HG03060 (cell line): ENCODE measurements at regions not wholly inside any gene's neighbourhood (a gene's known extent, or its start where the extent isn't known, plus 50 kb on each side); places are given as distances from the start of the nearest gene placed in this dataset.
"Not testable (repeated sequence)": the region's sequence is repeated elsewhere in the genome, so short reads cannot be mapped to it uniquely, and the experiment has no call there.

ENCODE experiments used
- ATAC-seq: cut with Tn5 transposase; IDR thresholded peaks from one replicate; pipeline ENCODE4 v1.9.1; 2021; ENCODE audit warnings: low read depth, moderate number of reproducible peaks; ENCODE audit not compliant: unreplicated experiment

DNA sequence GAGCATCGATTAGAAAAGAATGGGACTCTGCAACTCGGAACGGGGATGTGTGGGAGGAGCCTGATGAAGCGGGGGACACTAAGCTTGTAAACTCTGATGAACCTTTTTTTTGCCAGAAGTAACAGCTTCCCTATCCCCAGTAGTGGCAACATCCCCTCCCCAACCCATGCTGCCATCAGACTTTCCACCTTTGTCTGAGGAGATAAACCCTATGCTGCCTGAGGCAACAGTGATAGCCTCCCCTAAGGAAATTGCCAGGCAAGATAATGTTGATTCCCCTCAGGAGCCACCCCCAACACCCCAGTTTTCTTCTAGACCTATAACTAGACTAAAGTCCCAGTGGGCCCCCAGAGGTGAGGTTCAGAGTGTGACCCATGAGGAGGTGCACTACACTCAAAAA lies 173.7 kb downstream of the AKR1D1 start:
- no peak for ATAC-seq

DNA sequence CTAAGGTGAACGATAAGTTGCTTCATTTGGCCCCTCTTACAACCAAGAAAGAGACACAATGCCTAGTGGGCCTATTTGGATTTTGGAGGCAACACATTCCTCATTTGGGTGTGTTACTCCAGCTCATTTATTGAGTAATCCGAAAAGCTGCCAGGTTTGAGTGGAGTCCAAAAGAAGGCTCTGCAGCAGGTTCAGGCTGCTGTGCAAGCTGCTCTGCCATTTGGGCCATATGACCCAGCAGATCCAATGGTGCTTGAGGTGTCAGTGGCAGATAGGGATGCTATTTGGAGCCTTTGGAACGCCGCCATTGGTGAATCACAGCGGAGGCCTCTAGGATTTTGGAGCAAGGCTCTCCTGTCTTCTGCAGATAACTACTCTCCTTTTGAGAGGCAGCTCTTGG lies 176.4 kb downstream of the AKR1D1 start:
- not testable (repeated sequence) for ATAC-seq

DNA sequence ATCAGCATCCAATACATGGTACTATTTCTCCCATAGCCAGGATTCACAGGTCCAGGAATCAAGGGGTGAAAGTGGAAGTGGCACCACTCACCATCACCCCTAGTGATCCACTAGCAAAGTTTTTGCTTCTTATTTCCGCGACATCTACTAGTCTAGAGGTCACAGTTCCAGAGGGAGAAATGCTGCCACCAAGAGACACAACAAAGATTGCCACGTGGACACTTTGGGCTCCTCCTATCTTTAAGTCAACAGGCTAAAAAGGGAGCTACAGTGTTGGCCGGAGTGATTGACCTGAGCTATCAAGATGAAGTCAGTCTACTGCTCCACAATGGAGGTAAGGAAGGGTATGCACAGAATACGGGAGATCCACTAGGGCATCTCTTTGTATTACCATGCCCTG lies 178.2 kb downstream of the AKR1D1 start:
- ATAC-seq = no peak

DNA sequence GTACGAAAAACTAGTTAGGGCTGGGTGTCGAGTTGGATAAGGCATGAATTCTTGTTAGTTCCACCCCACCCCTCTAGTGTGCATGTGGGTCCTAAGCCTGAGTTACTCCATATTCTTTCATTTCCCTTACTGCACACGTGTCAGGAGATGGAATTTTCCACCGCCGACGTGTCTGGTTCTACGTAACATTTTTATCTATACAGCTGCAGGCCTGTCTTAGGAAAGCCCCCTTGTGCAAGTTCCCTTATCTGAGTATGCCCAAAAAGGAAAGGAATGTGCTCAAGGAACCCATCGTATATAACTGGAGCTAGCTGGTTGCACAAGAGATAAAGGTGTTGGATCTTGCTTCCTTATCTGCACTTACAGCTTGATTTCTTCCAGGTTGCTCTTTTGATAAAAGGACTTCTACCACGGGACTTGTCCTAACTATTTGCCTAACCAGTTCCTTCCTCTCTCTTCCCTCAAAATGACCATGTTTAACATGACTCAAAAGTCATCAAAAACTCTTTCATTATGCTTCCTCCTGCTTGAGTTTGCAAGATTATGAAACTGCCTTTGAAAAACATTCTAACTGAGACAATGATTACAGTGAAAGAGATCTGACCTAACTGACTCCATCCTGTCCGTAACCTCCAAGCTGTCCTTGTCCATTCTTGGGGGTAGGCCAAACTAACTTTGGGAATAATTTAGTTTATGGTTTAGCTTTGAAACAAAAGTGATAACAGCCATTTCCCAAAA lies 181.4 kb downstream of the AKR1D1 start:
- no peak for ATAC-seq

DNA sequence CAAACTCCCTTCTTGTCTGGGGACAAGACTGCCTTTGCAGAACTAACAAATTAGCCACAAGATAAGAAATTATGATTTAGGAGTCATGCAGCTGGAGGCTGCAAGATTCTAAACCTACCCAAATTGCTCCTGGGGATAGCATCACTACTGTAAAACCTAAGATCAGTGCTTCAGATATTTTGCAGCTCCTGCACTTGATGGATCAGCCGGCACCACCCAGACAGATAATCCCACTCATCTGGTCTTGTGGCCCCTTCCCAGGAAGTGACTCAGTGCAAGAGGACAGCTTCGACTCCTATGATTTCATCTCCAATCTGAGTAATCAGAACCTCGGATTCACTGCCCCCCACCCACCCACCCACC lies 181.9 kb downstream of the AKR1D1 start:
- ATAC-seq = no peak

DNA sequence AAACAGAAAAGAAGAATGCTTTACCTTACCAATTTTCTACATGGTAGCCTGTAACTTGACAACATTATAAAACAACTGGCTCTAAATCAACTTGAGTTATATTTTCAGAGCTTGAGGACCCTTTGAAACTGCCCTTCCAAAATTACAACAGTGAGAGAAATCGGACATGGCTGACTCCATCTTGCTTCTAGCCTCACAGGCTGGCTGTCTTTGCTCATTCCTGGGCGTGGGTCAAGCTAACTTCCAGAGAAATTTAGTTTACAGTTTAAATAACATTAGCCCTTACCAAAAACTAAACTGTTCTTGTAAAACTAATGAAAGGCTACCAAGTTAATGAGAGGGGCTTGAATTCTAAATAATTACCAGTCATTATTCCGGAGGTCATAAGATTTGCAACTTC lies 183.4 kb downstream of the AKR1D1 start:
- no peak for ATAC-seq

DNA sequence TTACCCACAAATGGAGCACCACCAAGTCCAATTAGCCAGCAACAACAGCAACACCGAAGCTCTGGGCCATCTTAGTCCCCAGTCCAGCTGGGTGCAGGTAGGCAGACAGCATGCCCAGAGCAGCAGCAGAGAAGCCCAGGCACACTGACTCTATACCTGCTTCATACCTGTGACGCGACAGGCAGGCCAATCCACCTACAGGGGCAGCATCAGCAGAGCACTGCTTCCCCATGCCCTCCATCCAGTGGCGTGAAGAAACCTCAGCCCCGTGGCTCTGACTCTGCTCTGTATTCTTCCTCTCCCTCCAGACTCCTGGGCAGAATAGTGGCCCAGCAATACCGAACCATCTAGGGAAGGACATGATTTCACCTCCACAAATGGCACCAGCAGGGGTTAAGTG lies 191.7 kb downstream of the AKR1D1 start:
- no peak for ATAC-seq

DNA sequence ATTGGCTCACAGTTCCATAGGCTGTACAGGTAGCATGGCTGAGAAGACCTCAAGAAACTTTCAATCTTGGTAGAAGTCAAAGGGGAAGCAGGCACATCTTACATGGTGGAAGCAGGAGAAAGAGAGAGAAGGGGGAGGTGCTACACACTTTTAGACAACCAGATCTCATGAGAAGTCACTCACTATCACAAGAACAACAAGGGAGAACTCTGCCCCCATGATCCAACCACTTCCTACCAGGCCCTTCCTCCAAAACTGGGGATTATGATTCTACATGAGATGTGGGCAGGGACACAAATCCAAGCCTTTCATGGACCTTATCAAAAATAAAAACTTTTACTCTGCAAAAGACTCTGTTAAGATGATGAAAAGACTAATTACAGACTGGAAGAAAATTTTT lies 183.2 kb upstream of the TRIM24 start:
- no peak for ATAC-seq

DNA sequence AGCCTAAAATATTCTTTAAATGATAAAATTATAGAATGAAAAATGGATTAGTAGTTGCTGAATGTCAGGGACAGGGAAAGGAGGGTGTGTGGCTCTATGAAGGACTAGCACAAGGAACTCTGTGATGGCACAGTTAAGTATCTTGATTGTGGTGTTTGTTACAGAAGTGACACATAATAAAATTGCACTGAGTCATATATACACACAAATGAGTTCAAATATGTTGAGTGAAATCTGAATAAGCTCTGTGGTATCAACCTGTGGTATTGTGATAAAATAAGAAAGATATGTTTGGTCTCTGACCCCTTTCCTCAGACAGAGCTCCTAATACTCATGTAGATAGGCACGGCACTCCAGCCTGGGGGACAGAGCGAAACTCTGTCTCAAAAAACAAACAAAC lies 181.5 kb upstream of the TRIM24 start:
- ATAC-seq = no peak

DNA sequence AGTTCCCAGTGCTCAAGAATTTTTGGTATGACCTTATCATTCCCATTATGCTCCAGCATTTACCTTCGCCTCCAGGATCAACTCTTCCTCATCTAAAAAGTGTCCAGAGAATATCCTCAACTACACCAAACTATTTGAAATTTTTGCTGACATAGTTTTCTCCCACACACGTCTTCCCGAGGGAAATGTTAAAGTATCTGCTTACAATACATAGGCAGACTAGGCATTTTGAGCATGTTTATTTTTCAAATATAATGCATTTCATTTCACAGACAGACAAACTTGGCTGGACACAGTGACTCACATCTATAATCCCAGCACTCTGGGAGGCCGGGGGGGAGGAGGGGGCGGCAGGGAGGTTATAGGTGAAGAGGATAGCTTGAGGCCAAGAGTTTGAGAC lies 177.1 kb upstream of the TRIM24 start:
- no peak for ATAC-seq

DNA sequence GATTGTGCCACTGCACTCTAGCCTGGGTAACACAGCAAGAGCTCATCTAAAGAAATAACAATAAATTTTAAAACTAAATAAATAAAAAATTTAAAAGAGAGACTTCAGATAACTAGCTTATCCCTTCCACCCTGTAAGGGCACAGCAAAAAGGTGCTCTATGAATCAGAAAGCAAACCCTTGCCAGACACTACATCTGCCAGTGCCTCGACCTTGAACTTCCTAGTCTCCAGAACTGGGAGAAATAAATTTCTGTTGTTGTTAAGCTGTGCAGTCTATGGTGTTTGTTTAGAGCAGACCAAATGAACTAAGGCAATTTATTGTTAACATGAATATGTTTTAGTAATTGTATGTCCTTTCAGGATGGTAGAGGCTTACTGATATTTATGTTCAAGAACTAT lies 174.9 kb upstream of the TRIM24 start:
- ATAC-seq = no peak

DNA sequence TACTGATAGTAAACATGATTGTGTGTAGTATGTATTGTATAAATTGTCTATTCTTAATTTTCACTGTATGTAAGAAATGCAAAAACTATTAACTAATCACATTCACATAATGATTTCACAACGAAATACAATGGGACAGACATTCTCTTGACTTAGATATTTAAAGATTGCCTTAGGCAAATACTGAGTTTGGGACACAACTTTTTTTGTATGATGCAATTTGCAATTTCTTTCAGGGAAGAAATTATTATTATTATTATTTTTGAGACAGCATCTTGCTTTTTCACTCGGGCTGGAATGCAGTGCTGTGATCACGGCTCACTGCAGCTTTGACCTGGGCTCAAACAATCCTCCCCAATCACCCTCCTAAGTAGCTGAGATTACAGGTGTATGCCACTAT lies 173.2 kb upstream of the TRIM24 start:
- no peak for ATAC-seq

DNA sequence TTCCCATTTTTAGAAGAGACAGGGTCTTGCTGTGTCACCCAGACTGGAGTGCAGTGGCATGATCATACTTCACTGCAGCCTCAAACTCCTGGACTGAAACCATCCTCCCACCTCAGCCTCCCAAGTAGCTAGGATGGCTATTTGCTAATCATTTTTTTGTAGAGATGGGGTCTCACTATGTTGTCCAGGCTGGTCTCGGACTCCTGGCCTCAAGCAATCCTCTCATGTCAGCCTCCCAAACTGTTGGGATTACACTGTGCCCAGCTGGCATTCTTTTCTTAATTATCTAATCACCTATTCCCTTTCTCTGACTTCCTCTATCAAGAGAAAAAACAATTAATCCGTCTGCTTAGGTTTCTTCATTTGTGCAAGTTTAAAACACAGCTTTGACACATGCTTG lies 172.5 kb upstream of the TRIM24 start:
- ATAC-seq = no peak

DNA sequence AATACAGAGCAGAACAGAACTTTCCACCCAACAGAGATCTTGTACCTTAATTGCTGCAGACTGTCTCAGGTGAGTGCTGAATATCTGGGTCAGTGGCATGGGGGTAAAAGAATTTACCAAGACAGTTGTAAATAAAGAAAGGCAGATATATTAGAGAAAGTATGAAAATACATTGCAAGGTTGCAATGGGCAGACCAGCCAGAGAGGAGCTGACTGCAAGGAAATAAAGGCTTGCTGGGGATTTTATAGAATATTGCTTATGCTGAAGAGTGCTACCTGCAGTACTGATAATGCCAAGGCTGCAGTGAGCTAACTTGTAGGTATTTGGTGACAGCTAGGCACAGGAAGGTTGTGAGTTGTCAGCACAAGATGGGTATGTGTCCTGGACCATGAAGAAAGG lies 171.0 kb upstream of the TRIM24 start:
- ATAC-seq = no peak

DNA sequence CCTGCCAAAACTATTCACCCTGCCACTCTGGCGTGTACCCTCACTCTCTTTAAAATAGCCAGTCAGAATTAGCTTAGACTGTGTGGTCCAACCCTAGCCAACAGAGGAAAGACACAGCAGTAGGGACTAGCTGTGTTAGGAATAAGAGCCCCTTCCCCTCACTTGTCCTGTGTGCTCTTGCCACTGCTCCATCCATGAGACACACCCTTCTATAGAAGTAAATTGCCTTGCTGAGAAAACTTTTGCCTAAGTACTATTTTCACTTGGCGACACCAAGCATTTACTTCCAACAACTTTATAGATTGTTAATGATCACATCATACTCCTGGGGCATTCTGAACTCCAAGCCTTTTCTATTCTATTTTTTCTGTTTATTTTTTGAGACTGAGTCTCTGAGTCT lies 170.2 kb upstream of the TRIM24 start:
- ATAC-seq = no peak

DNA sequence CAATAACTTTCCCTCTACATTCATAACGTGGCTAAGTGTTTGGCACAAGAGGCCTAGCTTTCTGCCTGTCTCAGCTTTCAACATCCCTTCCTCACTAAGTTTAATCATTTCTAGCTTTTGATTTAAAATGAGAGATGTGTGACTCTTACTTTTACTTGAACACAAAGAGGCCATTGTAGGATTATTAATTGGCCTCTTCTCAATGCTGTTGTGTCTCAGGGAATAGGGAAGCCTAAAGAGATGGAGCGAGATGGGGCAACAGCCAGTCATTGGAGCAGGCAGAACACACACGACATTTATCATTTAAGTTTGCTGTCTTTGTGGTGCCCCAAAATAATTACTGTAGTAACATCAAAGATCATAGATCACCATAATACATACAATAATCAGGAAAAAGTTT lies 167.1 kb upstream of the TRIM24 start:
- no peak for ATAC-seq

DNA sequence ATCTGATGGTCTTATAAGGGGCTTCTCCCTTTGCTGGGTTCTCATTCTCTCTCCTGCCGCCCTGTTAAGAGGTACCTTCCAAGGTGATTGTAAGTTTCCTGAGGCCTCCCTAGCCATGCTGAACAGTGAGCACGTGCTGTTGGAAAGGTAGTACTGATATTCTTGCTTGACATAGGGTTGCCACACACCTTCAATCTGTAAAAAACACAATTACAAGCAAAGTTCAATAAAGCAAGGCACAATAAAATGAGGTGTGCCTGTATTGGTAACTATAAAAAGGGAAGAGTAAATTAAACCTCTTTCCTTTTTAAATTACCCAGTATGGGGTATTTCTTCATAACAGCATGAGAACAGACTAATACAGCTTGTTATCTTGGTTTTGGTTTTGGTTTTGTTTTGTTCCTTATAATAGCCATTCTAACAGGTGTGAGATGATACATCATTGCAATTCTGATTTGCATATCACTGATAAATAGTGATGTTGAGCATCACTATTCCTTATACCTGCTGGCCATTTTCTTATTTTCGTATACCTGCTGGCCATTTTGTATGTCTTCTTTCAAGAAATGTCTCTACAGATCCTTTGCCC lies 164.9 kb upstream of the TRIM24 start:
- ATAC-seq = peak; percentile 47

DNA sequence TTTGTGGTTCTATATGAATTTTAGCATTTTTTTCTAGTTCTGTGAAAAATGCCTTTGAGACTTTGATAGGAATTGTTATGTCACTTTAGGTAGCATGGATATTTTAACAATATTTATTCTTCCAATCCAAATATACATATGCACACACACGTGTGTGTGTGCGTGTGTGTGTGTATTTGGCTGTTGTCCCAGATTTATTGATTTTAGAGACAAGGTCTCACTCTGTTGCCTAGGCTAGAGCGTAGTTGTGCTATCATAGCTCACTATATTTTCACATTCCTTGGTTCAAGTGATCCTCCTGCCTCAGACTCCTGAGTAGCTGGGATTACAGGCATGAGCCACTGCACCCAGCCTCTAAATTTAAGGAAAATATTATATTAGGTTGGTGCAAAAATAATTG lies 162.5 kb upstream of the TRIM24 start:
- no peak for ATAC-seq

DNA sequence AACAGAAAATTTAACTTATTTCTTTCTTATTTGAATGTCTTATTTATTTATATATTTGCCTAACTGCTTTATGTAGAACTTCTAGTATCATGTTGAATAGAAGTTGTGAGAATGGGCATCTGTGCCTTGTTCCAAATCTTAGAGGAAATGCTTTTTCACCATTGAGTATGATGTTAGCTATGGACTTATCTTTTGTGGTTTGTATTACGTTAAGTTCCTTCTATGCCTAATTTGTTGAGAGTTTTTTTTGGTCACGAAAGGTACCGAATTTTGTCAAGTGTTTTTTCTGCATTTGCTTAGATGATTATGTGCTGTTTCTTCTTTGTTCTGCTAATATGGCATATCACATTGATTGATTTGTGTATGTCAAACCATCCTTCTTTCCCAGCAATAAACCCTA lies 161.0 kb upstream of the TRIM24 start:
- no peak for ATAC-seq

DNA sequence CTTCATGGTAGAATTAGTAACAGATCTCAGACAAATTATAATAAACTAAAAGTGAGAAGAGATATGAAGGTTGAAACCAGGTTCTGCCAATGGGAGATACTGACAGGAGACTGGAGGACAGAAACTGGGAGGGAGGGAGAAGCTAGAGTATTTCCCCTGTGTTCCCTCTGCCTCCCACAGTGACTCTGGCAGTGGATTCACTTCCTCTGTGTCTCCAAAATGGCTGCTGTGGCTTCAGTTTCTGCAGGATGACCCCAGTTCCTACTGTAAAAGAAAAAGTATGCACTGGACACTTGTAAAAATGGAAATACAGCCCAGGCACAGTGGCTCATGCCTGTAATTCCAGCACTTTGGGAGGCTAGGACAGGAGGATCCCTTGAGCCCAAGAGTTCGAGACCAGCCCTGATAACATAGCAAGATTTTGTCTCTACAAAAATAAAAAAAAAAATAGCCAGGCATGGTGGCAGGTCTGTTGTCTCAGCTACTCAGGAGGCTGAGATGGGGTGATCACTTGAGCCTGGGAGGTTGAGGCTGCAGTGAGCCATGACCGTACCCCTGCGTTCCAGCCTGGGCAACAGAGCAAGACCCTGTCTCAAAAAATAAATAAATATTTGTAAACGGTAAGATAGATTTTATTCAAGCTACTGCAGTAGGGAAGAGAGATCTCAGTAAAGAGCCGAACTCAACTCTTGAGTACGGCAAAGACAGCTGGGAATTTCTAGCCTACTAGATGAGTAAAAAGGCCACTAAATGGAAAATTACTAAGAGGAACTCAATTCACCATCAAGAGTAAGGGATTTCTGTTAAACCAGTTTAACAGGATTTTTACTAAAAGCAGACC lies 156.6 kb upstream of the TRIM24 start:
- no peak for ATAC-seq

DNA sequence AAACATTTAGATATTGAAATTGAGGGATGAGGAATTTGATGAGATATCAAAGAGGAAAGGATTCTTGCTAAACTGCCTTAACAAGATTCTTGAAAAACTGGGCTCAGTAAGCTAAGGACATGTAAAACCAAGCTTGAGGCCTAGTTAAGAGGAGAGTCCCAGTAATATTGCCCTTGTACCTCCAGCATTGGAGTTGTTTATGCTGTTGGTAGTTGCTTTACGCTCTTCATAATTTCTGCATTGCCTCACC lies 156.1 kb upstream of the TRIM24 start:
- no peak for ATAC-seq

DNA sequence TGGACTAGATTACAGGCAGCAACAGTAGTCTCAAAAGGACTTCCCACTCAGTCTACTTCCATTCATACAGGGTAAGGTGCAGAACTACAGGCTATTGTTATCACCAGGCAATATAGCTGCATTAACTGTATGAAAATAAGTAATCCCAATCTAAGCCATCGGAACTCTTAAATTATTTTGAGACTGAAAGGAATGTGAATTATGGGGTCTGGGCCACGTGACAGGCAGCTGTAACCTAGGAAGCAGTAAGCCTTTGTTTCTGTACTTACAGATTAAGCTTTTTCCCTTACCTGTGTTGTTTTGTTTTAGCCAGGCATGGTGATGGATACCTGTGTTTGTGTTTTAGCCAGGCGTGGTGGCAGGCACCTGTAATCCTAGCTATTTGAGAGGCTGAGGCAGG lies 152.4 kb upstream of the TRIM24 start:
- no peak for ATAC-seq
